ENCODE measurements at regions not wholly inside any gene's neighbourhood (a gene's known extent, or its start where the extent isn't known, plus 50 kb on each side); places are given as distances from the start of the nearest gene placed in this dataset.

DNA sequence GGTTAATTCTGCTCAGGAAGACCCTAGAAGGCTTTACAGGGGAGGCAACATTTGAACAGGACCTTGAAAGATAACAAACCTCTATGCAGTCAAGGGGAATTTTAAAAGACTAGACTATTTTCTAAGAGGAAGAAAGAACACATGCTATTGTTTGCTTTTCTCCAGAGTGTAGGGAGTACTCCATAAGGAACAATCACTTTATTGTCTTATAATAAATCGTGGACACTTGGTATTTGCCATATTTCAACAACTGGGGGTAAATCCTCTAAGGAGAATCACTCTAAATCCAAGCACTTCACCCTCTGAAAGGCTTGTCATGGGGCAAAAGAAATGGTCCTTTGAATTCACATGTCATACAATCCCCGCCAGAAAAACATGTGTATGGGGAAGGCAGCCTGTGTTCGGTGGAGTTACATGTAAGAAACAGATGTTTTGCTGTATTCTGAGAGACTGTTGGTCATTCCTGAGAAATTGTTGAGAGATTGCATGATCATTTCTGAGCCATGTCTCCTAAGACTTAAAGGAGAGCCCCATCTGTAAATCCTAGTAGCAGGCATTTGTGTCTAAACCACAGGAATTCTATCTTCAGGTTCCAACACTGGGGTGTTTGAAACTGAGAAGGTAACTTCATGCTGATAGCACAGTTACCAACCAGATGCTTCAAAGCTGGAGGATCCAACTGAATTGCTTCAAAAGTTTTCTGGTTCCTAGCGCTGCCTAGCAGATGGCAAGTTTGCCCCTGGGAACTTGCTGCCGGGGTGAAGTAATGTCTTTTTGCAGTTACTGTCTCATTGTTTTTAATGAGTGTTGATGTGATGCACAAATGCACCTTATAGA, 66.8 kb downstream of the FZD4 start:
- Histone ChIP-seq H3K9me3 (no peaks in the 10 kb centered on the region), H3K36me3 (no peaks in the 10 kb centered on the region), H3K4me3 (no peak overlapping the region), H3K4me1 (no peaks in the 10 kb centered on the region), H3K27me3 (no peaks in the 10 kb centered on the region), H3K27ac (no peak overlapping the region)
- intact Hi-C loops (cut with DNase I): no loop called here
- DNase-seq (ENCODE audit: extremely low spot score in 2 of 2): no peak
- TF ChIP-seq POLR2AphosphoS5 (IDR thresholded peaks at IDR 0.05; ENCODE audit: insufficient read depth in 1 of 2, low read depth in 1 of 2): no peak
- no peak for TF ChIP-seq POLR2A (IDR thresholded peaks at IDR 0.05)
- TF ChIP-seq, protein P1, sequence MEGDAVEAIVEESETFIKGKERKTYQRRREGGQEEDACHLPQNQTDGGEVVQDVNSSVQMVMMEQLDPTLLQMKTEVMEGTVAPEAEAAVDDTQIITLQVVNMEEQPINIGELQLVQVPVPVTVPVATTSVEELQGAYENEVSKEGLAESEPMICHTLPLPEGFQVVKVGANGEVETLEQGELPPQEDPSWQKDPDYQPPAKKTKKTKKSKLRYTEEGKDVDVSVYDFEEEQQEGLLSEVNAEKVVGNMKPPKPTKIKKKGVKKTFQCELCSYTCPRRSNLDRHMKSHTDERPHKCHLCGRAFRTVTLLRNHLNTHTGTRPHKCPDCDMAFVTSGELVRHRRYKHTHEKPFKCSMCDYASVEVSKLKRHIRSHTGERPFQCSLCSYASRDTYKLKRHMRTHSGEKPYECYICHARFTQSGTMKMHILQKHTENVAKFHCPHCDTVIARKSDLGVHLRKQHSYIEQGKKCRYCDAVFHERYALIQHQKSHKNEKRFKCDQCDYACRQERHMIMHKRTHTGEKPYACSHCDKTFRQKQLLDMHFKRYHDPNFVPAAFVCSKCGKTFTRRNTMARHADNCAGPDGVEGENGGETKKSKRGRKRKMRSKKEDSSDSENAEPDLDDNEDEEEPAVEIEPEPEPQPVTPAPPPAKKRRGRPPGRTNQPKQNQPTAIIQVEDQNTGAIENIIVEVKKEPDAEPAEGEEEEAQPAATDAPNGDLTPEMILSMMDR (IDR thresholded peaks at IDR 0.05): no peak

DNA sequence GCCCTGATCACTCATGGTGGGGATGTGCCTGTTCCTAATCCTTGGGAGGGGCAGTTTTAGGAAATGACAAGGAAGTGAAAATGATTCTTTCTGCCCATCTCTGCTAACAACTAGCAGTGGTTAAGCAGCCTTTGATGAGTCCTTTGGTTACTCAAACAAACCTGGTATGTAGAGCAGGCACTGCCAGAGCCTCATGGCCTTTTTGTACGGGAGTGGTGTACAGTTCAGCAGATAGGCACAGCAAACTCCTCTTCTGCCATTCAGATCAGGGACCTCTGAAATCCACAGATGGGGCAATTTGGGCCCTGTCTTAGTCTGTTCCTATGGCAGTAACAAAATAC, 66.2 kb downstream of the FZD4 start:
- H3K27ac ChIP-seq: no peak overlapping the region
- intact Hi-C loops (cut with DNase I): no loop called here
- no peaks in the 10 kb centered on the region for H3K9me3 ChIP-seq
- no peak overlapping the region for H3K4me3 ChIP-seq
- no peak for DNase-seq (ENCODE audit: extremely low spot score in 2 of 2)
- H3K27me3 ChIP-seq: no peaks in the 10 kb centered on the region
- TF ChIP-seq POLR2A (IDR thresholded peaks at IDR 0.05): no peak
- TF ChIP-seq, protein P1 (IDR thresholded peaks at IDR 0.05): no peak
- TF ChIP-seq POLR2AphosphoS5 (IDR thresholded peaks at IDR 0.05; ENCODE audit: insufficient read depth in 1 of 2, low read depth in 1 of 2): no peak
- no peaks in the 10 kb centered on the region for H3K4me1 ChIP-seq
- no peaks in the 10 kb centered on the region for H3K36me3 ChIP-seq

DNA sequence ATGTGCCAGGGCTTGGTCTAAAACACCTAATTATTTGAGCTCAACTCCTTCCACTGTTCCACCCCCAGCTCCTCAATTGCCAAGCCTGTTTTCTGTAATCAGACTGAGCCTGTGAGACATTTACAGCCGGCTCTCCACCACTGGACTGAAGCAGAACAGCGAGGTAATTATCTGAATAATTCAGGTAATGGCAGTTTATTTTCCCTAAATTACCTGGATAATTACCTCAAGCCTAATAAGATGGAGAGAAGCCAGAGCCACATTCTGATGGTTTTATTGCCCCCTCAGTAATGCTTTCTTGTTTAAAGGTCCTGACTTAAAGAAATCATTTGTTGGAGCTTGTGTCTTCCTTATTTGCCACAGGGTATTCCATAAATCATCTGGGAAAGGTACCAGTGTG, 64.2 kb downstream of the FZD4 start:
- no peak for DNase-seq (ENCODE audit: extremely low spot score in 2 of 2)
- Histone ChIP-seq H3K36me3 (no peaks in the 10 kb centered on the region), H3K9me3 (no peaks in the 10 kb centered on the region), H3K4me3 (no peak overlapping the region), H3K27ac (no peak overlapping the region), H3K4me1 (no peaks in the 10 kb centered on the region), H3K27me3 (no peaks in the 10 kb centered on the region)
- TF ChIP-seq POLR2A (IDR thresholded peaks at IDR 0.05): no peak
- TF ChIP-seq, protein P1 (IDR thresholded peaks at IDR 0.05): no peak
- no peak for TF ChIP-seq POLR2AphosphoS5 (IDR thresholded peaks at IDR 0.05; ENCODE audit: insufficient read depth in 1 of 2, low read depth in 1 of 2)
- intact Hi-C loops (cut with DNase I): no loop called here

DNA sequence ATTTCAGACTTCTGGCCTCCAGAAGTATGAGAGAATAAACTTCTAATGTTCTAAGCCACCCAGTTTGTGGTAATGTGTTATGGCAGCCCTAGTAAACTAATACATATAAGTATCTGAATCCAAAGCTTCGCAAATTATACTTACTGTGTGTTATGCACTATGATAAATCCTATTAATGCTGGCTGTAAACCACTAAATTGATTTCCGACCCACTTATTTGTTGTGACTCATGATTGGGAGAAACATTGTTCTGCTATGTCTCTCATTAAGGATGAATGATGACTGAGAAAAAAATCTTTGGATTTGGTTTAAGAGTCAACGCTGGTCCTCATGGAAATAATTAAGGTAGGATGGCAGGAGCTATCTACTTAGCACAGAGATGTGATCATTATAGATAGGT, 62.0 kb downstream of the FZD4 start:
- DNase-seq (ENCODE audit: extremely low spot score in 2 of 2): no peak
- Histone ChIP-seq H3K4me3 (no peak overlapping the region), H3K27me3 (no peaks in the 10 kb centered on the region), H3K4me1 (peaks cover 6% of the 10 kb centered on the region), H3K27ac (no peak overlapping the region), H3K36me3 (no peaks in the 10 kb centered on the region), H3K9me3 (no peaks in the 10 kb centered on the region)
- no peak for TF ChIP-seq POLR2A (IDR thresholded peaks at IDR 0.05)
- TF ChIP-seq, protein P1 (IDR thresholded peaks at IDR 0.05): no peak
- TF ChIP-seq POLR2AphosphoS5 (IDR thresholded peaks at IDR 0.05; ENCODE audit: insufficient read depth in 1 of 2, low read depth in 1 of 2): no peak
- intact Hi-C loops (cut with DNase I): no loop called here

All from vagina (tissue), 2 donors.